CD4-positive, alpha-beta T cell (primary cell): ENCODE measurements at regions not wholly inside any gene's neighbourhood (a gene's known extent, or its start where the extent isn't known, plus 50 kb on each side); places are given as distances from the start of the nearest gene placed in this dataset.

Experiments
- ATAC-seq: fragments of 200-7000 bp; cut with Tn5 transposase; one replicate; pipeline ENCODE4 v1.10.0; 2022; ENCODE audit warnings: mild to moderate bottlenecking; ENCODE audit not compliant: poor library complexity
- CTCF ChIA-PET: fragments of 350-600 bp; sonication (Branson Sonifier 250); formaldehyde crosslinking; loops from one replicate; lab custom pipeline; 2021; ENCODE audit warnings: antibody characterized with exemption, inconsistent platforms; lab: Charles Lee
- POLR2A ChIA-PET: fragments of 350-600 bp; sonication (Branson Sonifier 250); formaldehyde crosslinking; loops from one replicate; lab custom pipeline; 2021; ENCODE audit warnings: antibody characterized with exemption, inconsistent platforms; lab: Charles Lee
- DNase-seq, 14 experiments: peaks; one replicate each; pipeline ENCODE4 v3.0.0-alpha.2; 2013 to 2020; ENCODE audit warnings: mixed read lengths in 2 of 14
- H3K27ac ChIP-seq, 2 donors: one replicate each; pipeline versions ENCODE4 v1.5.1 to v1.7.0; 2013; ENCODE audit warnings: low read length in 2 of 2, low read depth in 1 of 2, mild to moderate bottlenecking in 1 of 2
- H3K27me3 ChIP-seq, 2 experiments: 1 replicate in 1 of 2; 2 replicates in 1 of 2; pipeline versions ENCODE4 v1.6.1 to v1.7.0; 2013; ENCODE audit warnings: low read length in 2 of 2, control low read depth in 1 of 2, mild to moderate bottlenecking in 1 of 2, moderate library complexity in 1 of 2; ENCODE audit not compliant: insufficient read depth in 2 of 2, control insufficient read depth in 1 of 2
- H3K36me3 ChIP-seq: one replicate; pipeline ENCODE4 v1.6.1; 2013; ENCODE audit warnings: low read length, control low read depth; ENCODE audit not compliant: insufficient read depth
- H3K4me1 ChIP-seq: one replicate; pipeline ENCODE4 v1.6.1; 2013; ENCODE audit warnings: low read length, control low read depth; ENCODE audit not compliant: insufficient read depth
- H3K4me3 ChIP-seq: one replicate; pipeline ENCODE4 v1.5.1; 2013; ENCODE audit warnings: mild to moderate bottlenecking, low read length, moderate library complexity
- H3K9me3 ChIP-seq, 2 experiments: 1 replicate in 1 of 2; 2 replicates in 1 of 2; pipeline versions ENCODE4 v1.6.1 to v1.7.0; 2013; ENCODE audit warnings: low read length in 2 of 2, mild to moderate bottlenecking in 2 of 2, control low read depth in 1 of 2, moderate library complexity in 1 of 2; ENCODE audit not compliant: control insufficient read depth in 1 of 2, insufficient read depth in 1 of 2
- H3K27ac Mint-ChIP-seq: one replicate; pipeline ENCODE4 v1.8.0; 2020; ENCODE audit warnings: mixed read lengths
- H3K27me3 Mint-ChIP-seq: one replicate; pipeline ENCODE4 v1.8.0; 2021; ENCODE audit warnings: mixed read lengths
- H3K36me3 Mint-ChIP-seq: one replicate; pipeline ENCODE4 v1.8.0; 2021; ENCODE audit warnings: low read depth, mixed read lengths
- H3K4me1 Mint-ChIP-seq: one replicate; pipeline ENCODE4 v1.8.0; 2021; ENCODE audit warnings: low read depth, mixed read lengths
- H3K4me3 Mint-ChIP-seq: one replicate; pipeline ENCODE4 v1.8.0; 2020; ENCODE audit warnings: mild to moderate bottlenecking, mixed read lengths
- H3K9me3 Mint-ChIP-seq: one replicate; pipeline ENCODE4 v1.8.0; 2020; ENCODE audit warnings: mixed read lengths
- intact Hi-C, 2 experiments: fragments of 100-400 bp; cut with DNase I in 1 of 2; cut with micrococcal nuclease in 1 of 2; formaldehyde crosslinking; loops; one replicate each; pipeline versions ENCODE4 v1.15.1 to v1.9.0; 2023 to 2025; cut with DNase I, micrococcal nuclease
- TF ChIP-seq, protein P1 (sequence below): fragments of 200-600 bp; IDR thresholded peaks from one replicate; pipeline ENCODE4 v1.8.0; 2022; ENCODE audit warnings: antibody characterized with exemption, mild to moderate bottlenecking

GRCh38 chr7:13411636-13412035 is 577.8 kb downstream of the ETV1 start:
- no peaks in the 10 kb centered on the region for H3K36me3 Mint-ChIP-seq
- H3K4me3 Mint-ChIP-seq = no peak overlapping the region
- POLR2A ChIA-PET = no interaction called here
- no peak overlapping the region for H3K27ac Mint-ChIP-seq
- Histone ChIP-seq H3K27me3 (no peaks in the 10 kb centered on the region), H3K9me3 (no peaks in the 10 kb centered on the region), H3K4me1 (no peaks in the 10 kb centered on the region), H3K4me3 (no peak overlapping the region), H3K36me3 (no peaks in the 10 kb centered on the region), H3K27ac (no peak overlapping the region)
- TF ChIP-seq, protein P1, sequence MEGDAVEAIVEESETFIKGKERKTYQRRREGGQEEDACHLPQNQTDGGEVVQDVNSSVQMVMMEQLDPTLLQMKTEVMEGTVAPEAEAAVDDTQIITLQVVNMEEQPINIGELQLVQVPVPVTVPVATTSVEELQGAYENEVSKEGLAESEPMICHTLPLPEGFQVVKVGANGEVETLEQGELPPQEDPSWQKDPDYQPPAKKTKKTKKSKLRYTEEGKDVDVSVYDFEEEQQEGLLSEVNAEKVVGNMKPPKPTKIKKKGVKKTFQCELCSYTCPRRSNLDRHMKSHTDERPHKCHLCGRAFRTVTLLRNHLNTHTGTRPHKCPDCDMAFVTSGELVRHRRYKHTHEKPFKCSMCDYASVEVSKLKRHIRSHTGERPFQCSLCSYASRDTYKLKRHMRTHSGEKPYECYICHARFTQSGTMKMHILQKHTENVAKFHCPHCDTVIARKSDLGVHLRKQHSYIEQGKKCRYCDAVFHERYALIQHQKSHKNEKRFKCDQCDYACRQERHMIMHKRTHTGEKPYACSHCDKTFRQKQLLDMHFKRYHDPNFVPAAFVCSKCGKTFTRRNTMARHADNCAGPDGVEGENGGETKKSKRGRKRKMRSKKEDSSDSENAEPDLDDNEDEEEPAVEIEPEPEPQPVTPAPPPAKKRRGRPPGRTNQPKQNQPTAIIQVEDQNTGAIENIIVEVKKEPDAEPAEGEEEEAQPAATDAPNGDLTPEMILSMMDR = no peak
- intact Hi-C loops = no loop called here
- H3K9me3 Mint-ChIP-seq = peaks cover 2% of the 10 kb centered on the region
- no peaks in the 10 kb centered on the region for H3K27me3 Mint-ChIP-seq
- H3K4me1 Mint-ChIP-seq = no peaks in the 10 kb centered on the region
- ATAC-seq (no peak), DNase-seq (no peak)
- CTCF ChIA-PET = no interaction called here

DNA sequence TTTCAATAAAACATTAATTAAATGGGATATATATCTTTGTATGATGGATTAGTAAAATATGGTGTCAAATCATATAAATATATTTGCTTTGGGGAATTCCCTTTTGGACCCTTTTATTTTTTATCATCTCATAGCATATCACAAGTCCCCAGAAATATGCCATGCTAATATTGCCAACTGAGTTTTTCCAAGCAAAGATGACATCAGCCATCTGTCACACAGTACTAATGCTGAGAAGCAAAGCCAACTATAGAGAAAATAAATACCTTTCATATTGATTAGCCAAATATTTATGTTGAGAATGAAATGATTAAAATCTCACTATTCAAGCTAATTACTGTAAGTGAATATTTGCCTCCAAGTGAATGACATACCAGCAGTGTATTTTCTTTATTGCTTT is 575.3 kb downstream of the ETV1 start:
- peaks cover 4% of the 10 kb centered on the region for H3K9me3 Mint-ChIP-seq
- H3K9me3 ChIP-seq = no peaks in the 10 kb centered on the region
- no peak overlapping the region for H3K4me3 ChIP-seq
- H3K27me3 Mint-ChIP-seq = no peaks in the 10 kb centered on the region
- POLR2A ChIA-PET = no interaction called here
- no peaks in the 10 kb centered on the region for H3K36me3 ChIP-seq
- H3K27ac ChIP-seq = no peak overlapping the region
- no peaks in the 10 kb centered on the region for H3K4me1 ChIP-seq
- intact Hi-C loops = no loop called here
- H3K4me3 Mint-ChIP-seq = no peak overlapping the region
- no peak for DNase-seq
- no peak for ATAC-seq
- H3K27me3 ChIP-seq = no peaks in the 10 kb centered on the region
- no peak overlapping the region for H3K27ac Mint-ChIP-seq
- no peaks in the 10 kb centered on the region for H3K4me1 Mint-ChIP-seq
- TF ChIP-seq, protein P1 = no peak
- no peaks in the 10 kb centered on the region for H3K36me3 Mint-ChIP-seq
- CTCF ChIA-PET = no interaction called here

DNA sequence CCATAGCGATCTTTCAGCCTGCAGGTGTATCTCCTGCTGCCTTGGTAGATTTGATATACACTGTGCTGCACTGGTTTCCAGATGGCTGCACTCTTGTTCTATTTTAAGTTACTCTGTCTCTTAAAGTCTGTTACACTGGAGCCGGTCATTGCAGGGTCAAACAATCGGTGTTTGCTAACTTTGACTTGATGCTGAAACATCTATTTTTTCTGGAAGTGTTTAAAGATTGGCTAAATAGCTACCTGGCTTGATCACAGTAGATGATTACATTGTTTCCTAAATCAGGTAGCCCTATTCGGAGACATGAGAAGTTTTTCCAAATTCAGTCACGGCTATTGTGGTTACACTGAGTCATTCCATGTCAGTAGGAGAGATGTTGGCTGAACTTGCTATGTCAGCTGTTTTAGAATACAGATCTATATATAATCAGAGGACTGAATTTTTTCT is 574.8 kb downstream of the ETV1 start:
- H3K27ac Mint-ChIP-seq = no peak overlapping the region
- no peaks in the 10 kb centered on the region for H3K4me1 ChIP-seq
- H3K27me3 Mint-ChIP-seq = no peaks in the 10 kb centered on the region
- H3K36me3 ChIP-seq = no peaks in the 10 kb centered on the region
- ATAC-seq (no peak), DNase-seq (no peak)
- H3K9me3 ChIP-seq = peaks cover 0 to 4% of the 10 kb centered on the region in 2 experiments
- CTCF ChIA-PET = no interaction called here
- intact Hi-C loops = no loop called here
- no peak overlapping the region for H3K27ac ChIP-seq
- POLR2A ChIA-PET = no interaction called here
- H3K4me1 Mint-ChIP-seq = no peaks in the 10 kb centered on the region
- TF ChIP-seq, protein P1 = no peak
- H3K27me3 ChIP-seq = no peaks in the 10 kb centered on the region
- H3K4me3 Mint-ChIP-seq = no peak overlapping the region
- H3K36me3 Mint-ChIP-seq = no peaks in the 10 kb centered on the region
- H3K4me3 ChIP-seq = no peak overlapping the region
- H3K9me3 Mint-ChIP-seq = peaks cover 4% of the 10 kb centered on the region
